Glutamatergic neuron (in vitro differentiated cells): ENCODE measurements at regions not wholly inside any gene's neighbourhood (a gene's known extent, or its start where the extent isn't known, plus 50 kb on each side); places are given as distances from the start of the nearest gene placed in this dataset.
A peak's percentile ranks its signal among the peaks of the same experiment; 100 is the strongest.

Source experiments
- DNase-seq: peaks from one replicate; pipeline ENCODE4 v3.0.0; 2022
- H3K27ac Mint-ChIP-seq: one replicate; pipeline ENCODE4 v1.8.0; 2020; ENCODE audit warnings: mild to moderate bottlenecking, mixed read lengths, inconsistent platforms; ENCODE audit not compliant: unreplicated experiment
- H3K27me3 Mint-ChIP-seq: one replicate; pipeline ENCODE4 v1.8.0; 2020; ENCODE audit warnings: mild to moderate bottlenecking, moderate library complexity, mixed read lengths, inconsistent platforms; ENCODE audit not compliant: unreplicated experiment
- H3K36me3 Mint-ChIP-seq: one replicate; pipeline ENCODE4 v1.8.0; 2020; ENCODE audit warnings: mild to moderate bottlenecking, mixed read lengths, inconsistent platforms; ENCODE audit not compliant: unreplicated experiment
- H3K4me1 Mint-ChIP-seq: one replicate; pipeline ENCODE4 v1.8.0; 2020; ENCODE audit warnings: mild to moderate bottlenecking, low read depth, mixed read lengths, inconsistent platforms; ENCODE audit not compliant: unreplicated experiment
- H3K4me3 Mint-ChIP-seq: one replicate; pipeline ENCODE4 v1.8.0; 2020; ENCODE audit warnings: mild to moderate bottlenecking, mixed read lengths, inconsistent platforms; ENCODE audit not compliant: unreplicated experiment
- H3K9me3 Mint-ChIP-seq: one replicate; pipeline ENCODE4 v1.8.0; 2020; ENCODE audit warnings: mild to moderate bottlenecking, moderate library complexity, mixed read lengths, inconsistent platforms; ENCODE audit not compliant: unreplicated experiment
- TF ChIP-seq, protein P1 (sequence below): fragments of 200-600 bp; sonication (generic); IDR thresholded peaks from one replicate; pipeline ENCODE4 v1.5.0; 2021; ENCODE audit not compliant: partially characterized antibody, unreplicated experiment

DNA sequence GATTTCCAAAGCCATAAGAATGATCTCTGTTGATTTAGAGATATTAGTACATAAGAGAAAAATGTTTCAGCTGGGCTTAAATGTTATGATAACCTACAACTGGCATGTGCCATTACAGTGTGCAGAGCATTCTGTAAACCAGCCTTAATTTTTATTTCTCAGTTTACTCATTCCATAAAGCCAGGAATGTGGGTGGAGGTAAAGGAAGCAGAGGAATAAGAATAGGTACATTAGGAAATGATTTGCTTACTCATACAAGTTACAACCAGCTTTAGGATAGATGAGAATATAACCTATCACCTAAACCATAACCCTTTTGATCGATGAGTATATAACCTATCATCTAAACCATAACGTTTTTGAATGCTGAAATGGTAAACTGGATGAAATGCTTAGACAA, 1394.7 kb upstream of the ACVR2A start:
- H3K4me1 Mint-ChIP-seq: no peaks in the 10 kb centered on the region
- H3K36me3 Mint-ChIP-seq: no peaks in the 10 kb centered on the region
- H3K27me3 Mint-ChIP-seq: no peaks in the 10 kb centered on the region
- TF ChIP-seq, protein P1, sequence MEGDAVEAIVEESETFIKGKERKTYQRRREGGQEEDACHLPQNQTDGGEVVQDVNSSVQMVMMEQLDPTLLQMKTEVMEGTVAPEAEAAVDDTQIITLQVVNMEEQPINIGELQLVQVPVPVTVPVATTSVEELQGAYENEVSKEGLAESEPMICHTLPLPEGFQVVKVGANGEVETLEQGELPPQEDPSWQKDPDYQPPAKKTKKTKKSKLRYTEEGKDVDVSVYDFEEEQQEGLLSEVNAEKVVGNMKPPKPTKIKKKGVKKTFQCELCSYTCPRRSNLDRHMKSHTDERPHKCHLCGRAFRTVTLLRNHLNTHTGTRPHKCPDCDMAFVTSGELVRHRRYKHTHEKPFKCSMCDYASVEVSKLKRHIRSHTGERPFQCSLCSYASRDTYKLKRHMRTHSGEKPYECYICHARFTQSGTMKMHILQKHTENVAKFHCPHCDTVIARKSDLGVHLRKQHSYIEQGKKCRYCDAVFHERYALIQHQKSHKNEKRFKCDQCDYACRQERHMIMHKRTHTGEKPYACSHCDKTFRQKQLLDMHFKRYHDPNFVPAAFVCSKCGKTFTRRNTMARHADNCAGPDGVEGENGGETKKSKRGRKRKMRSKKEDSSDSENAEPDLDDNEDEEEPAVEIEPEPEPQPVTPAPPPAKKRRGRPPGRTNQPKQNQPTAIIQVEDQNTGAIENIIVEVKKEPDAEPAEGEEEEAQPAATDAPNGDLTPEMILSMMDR: no peak
- no peaks in the 10 kb centered on the region for H3K9me3 Mint-ChIP-seq
- H3K4me3 Mint-ChIP-seq: no peak overlapping the region
- no peak overlapping the region for H3K27ac Mint-ChIP-seq
- no peak for DNase-seq

- no peak for DNase-seq
- TF ChIP-seq, protein P1: no peak
- Mint-ChIP-seq H3K27ac (no peak overlapping the region), H3K4me1 (no peaks in the 10 kb centered on the region), H3K9me3 (no peaks in the 10 kb centered on the region), H3K36me3 (no peaks in the 10 kb centered on the region), H3K27me3 (no peaks in the 10 kb centered on the region), H3K4me3 (no peak overlapping the region)
Observed at GRCh38 chr2:146444987-146445386, 1399.8 kb upstream of the ACVR2A start.

DNA sequence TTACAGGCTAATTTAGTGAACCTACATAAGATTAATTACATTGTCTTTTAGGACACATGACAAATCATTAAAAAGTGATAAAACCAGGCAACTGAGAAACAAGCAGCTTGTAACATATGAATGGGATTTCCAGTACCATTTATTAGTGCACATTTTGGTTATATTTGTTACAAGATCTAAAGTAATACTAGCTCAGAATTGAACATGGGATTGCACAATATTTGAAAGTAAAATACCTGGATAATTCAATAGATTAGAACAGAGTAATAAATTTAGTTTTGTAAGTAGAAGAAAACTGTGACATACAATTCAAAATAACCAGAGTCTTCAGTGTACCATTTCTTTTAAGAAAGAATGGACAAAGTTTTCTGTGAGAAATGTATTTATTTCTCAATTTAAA, 1400.7 kb upstream of the ACVR2A start:
- H3K9me3 Mint-ChIP-seq: no peaks in the 10 kb centered on the region
- no peaks in the 10 kb centered on the region for H3K27me3 Mint-ChIP-seq
- no peak for DNase-seq
- no peak overlapping the region for H3K4me3 Mint-ChIP-seq
- H3K4me1 Mint-ChIP-seq: peaks cover 4% of the 10 kb centered on the region
- TF ChIP-seq, protein P1: no peak
- no peaks in the 10 kb centered on the region for H3K36me3 Mint-ChIP-seq
- H3K27ac Mint-ChIP-seq: no peak overlapping the region

GRCh38 chr2:146438246-146438645, 1406.6 kb upstream of the ACVR2A start:
- Mint-ChIP-seq H3K27ac (no peak overlapping the region), H3K27me3 (peaks cover 1% of the 10 kb centered on the region), H3K4me3 (no peak overlapping the region), H3K36me3 (no peaks in the 10 kb centered on the region), H3K4me1 (peaks cover 8% of the 10 kb centered on the region), H3K9me3 (no peaks in the 10 kb centered on the region)
- no peak for DNase-seq
- TF ChIP-seq, protein P1: no peak

DNA sequence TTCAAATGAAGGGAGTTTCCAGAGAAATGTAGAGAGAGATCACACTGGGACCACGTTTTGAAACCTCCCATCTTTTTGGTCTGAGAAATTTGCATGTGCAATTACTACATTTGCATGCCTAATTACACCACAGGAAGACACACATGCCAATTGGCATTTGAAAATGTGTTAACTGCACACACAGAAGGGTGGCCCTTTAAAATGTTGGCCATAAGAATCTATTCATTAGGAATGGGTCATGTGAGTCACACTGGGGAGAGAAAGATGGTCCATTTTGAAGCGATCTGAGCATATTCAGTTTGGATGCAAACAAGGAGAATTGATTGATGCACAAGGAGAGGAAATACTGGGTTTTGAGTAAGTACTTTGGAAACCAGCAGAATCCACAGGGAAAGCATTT, 1407.1 kb upstream of the ACVR2A start:
- no peaks in the 10 kb centered on the region for H3K36me3 Mint-ChIP-seq

More for the DNA sequence above, 1407.1 kb upstream of the ACVR2A start:
- H3K27ac Mint-ChIP-seq: peak overlapping the region; percentile 15
- no peak overlapping the region for H3K4me3 Mint-ChIP-seq
- H3K4me1 Mint-ChIP-seq: peaks cover 8% of the 10 kb centered on the region
- H3K27me3 Mint-ChIP-seq: peaks cover 1% of the 10 kb centered on the region
- no peak for DNase-seq
- H3K9me3 Mint-ChIP-seq: no peaks in the 10 kb centered on the region
- TF ChIP-seq, protein P1: no peak
